Hepatocyte (in vitro differentiated cells): ENCODE measurements at regions not wholly inside any gene's neighbourhood (a gene's known extent, or its start where the extent isn't known, plus 50 kb on each side); places are given as distances from the start of the nearest gene placed in this dataset.

Source experiments
- CTCF ChIP-seq: fragments of 200-600 bp; sonication (generic); IDR thresholded peaks from 2 replicates; pipeline ENCODE4 v1.5.1; 2016; ENCODE audit warnings: antibody characterized with exemption, mild to moderate bottlenecking; ENCODE audit not compliant: poor library complexity
- EZH2 ChIP-seq: fragments of 200-600 bp; sonication (generic); IDR thresholded peaks from 2 replicates; pipeline ENCODE4 v1.6.1; 2016; ENCODE audit warnings: antibody characterized with exemption, mild to moderate bottlenecking, borderline replicate concordance

- no peak for TF ChIP-seq CTCF
- no peak for TF ChIP-seq EZH2
These were observed 71.4 kb upstream of the CLDN10 start for GRCh38 chr13:95480791-95481780.
